Tibial nerve (tissue), 3 donors: ENCODE measurements at regions not wholly inside any gene's neighbourhood (a gene's known extent, or its start where the extent isn't known, plus 50 kb on each side); places are given as distances from the start of the nearest gene placed in this dataset.

Experiments used
- POLR2A ChIP-seq, 2 donors: fragments of 450-650 bp; IDR thresholded peaks; one replicate each; pipeline ENCODE4 v1.6.1; 2017; ENCODE audit warnings: antibody characterized with exemption in 2 of 2, mild to moderate bottlenecking in 2 of 2, moderate library complexity in 2 of 2
- TF ChIP-seq, protein P1 (sequence below), 5 experiments: fragments of 200-600 bp in 3 of 5; fragments of 450-650 bp in 2 of 5; sonication (generic) in 3 of 5; IDR thresholded peaks; one replicate each; pipeline ENCODE4 v1.5.1; 2016 to 2019; ENCODE audit warnings: antibody characterized with exemption in 5 of 5, mild to moderate bottlenecking in 3 of 5, moderate library complexity in 2 of 5

DNA sequence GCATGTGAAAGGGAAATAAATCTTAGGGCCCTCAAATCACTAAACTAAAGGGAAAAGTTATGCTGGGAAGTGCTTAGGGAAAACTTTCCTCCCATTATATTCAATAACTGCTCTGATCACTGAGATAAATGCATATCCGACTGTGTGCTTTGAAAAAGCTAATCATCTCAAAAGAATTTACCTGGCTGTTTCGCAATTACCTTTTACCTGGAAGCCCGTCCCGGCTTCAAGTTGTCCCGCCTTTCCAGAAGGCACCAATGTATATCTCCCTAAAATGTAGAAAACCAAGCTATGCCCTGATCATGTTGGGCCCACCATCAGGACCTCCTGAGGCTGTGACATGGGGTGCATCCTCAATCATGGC lies 394.6 kb upstream of the HSFY2 start:
- TF ChIP-seq, protein P1, sequence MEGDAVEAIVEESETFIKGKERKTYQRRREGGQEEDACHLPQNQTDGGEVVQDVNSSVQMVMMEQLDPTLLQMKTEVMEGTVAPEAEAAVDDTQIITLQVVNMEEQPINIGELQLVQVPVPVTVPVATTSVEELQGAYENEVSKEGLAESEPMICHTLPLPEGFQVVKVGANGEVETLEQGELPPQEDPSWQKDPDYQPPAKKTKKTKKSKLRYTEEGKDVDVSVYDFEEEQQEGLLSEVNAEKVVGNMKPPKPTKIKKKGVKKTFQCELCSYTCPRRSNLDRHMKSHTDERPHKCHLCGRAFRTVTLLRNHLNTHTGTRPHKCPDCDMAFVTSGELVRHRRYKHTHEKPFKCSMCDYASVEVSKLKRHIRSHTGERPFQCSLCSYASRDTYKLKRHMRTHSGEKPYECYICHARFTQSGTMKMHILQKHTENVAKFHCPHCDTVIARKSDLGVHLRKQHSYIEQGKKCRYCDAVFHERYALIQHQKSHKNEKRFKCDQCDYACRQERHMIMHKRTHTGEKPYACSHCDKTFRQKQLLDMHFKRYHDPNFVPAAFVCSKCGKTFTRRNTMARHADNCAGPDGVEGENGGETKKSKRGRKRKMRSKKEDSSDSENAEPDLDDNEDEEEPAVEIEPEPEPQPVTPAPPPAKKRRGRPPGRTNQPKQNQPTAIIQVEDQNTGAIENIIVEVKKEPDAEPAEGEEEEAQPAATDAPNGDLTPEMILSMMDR (IDR thresholded peaks at IDR 0.05) = no peak
- no peak for TF ChIP-seq POLR2A (IDR thresholded peaks at IDR 0.05)
